ENCODE measurements at regions not wholly inside any gene's neighbourhood (a gene's known extent, or its start where the extent isn't known, plus 50 kb on each side); places are given as distances from the start of the nearest gene placed in this dataset.

DNA sequence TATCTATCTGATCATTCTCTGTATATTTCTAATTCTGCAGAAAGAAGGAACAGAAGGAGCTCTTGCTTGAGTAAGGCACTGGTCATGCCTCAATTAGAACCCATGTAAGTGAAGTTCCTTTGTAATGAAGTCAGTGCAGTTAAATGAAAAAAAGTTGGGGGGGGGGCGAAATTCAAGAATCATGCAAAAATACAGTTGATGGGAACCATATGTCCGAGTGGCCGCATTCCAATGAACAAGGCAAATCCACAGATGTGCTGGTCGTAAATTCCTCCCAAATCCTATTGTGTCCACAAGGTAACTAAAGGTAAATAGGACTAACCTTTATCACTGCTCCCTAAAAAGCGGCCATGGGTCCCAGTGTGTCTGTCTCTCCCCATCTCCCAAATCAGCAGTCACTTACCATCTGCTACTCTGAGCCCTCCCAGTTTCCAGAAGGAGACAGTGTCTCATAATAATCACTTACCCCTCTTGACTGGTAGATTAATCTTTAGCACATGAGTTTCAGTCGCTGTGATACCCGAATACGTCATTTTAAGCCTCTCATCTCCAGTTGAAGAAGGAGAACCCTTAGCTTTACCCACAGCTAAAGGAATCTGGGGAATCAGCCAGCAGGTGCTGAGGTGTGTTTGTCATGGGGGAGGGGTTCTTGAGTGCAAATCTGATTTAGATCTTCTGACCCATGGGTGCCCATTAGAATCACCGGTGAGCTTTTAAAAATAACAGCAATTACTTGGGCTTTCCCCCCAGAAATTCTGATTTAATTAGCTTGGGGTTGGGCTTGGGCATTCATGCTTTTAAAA, 56.3 kb upstream of the EPHB3 start:
- TF ChIP-seq, protein P1, sequence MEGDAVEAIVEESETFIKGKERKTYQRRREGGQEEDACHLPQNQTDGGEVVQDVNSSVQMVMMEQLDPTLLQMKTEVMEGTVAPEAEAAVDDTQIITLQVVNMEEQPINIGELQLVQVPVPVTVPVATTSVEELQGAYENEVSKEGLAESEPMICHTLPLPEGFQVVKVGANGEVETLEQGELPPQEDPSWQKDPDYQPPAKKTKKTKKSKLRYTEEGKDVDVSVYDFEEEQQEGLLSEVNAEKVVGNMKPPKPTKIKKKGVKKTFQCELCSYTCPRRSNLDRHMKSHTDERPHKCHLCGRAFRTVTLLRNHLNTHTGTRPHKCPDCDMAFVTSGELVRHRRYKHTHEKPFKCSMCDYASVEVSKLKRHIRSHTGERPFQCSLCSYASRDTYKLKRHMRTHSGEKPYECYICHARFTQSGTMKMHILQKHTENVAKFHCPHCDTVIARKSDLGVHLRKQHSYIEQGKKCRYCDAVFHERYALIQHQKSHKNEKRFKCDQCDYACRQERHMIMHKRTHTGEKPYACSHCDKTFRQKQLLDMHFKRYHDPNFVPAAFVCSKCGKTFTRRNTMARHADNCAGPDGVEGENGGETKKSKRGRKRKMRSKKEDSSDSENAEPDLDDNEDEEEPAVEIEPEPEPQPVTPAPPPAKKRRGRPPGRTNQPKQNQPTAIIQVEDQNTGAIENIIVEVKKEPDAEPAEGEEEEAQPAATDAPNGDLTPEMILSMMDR (IDR thresholded peaks at IDR 0.05) = no peak
- TF ChIP-seq TCF7L2 (IDR thresholded peaks at IDR 0.05; ENCODE audit: low read depth, low read length) = no peak
- no peak for TF ChIP-seq REST (IDR thresholded peaks at IDR 0.05; ENCODE audit: insufficient read depth in 1 of 2, low read depth in 2 of 2, low read length in 1 of 2)
